GM21528 (cell line): ENCODE measurements at regions not wholly inside any gene's neighbourhood (a gene's known extent, or its start where the extent isn't known, plus 50 kb on each side); places are given as distances from the start of the nearest gene placed in this dataset.

ENCODE experiments used
- ATAC-seq: cut with Tn5 transposase; IDR thresholded peaks from one replicate; pipeline ENCODE4 v1.9.1; 2021; ENCODE audit warnings: mild to moderate bottlenecking, moderate library complexity; ENCODE audit not compliant: unreplicated experiment, low FRiP score

GRCh38 chr13:26989957-26990713 lies 181.5 kb downstream of the USP12 start:
- ATAC-seq = no peak

GRCh38 chr13:26989261-26989956 lies 182.2 kb downstream of the USP12 start:
- ATAC-seq = no peak

GRCh38 chr13:26988059-26988769 lies 183.4 kb downstream of the USP12 start:
- no peak for ATAC-seq

- ATAC-seq = no peak
These were observed 184.1 kb downstream of the USP12 start for GRCh38 chr13:26987486-26988013.

GRCh38 chr13:26985285-26985878 lies 186.2 kb downstream of the USP12 start:
- peak; percentile 78 for ATAC-seq

- no peak for ATAC-seq
These were observed 187.3 kb downstream of the USP12 start for GRCh38 chr13:26984337-26984736.

GRCh38 chr13:26983543-26984320 lies 187.9 kb downstream of the USP12 start:
- no peak for ATAC-seq

GRCh38 chr13:26980099-26981031 lies 191.2 kb downstream of the USP12 start:
- ATAC-seq = no peak

GRCh38 chr13:26979334-26979733 lies 192.3 kb downstream of the USP12 start:
- ATAC-seq = no peak

- no peak for ATAC-seq
These were observed 193.3 kb downstream of the USP12 start for GRCh38 chr13:26978081-26978860.

GRCh38 chr13:26977541-26977940 lies 194.1 kb downstream of the USP12 start:
- no peak for ATAC-seq

GRCh38 chr13:26976313-26976712 lies 195.3 kb downstream of the USP12 start:
- no peak for ATAC-seq

GRCh38 chr13:26973946-26974345 lies 197.7 kb downstream of the USP12 start:
- no peak for ATAC-seq

- ATAC-seq = no peak
These were observed 198.3 kb downstream of the USP12 start for GRCh38 chr13:26973295-26973694.

- no peak for ATAC-seq
These were observed 199.4 kb downstream of the USP12 start for GRCh38 chr13:26971990-26972887.

GRCh38 chr13:26968431-26969341 lies 202.9 kb downstream of the USP12 start:
- no peak for ATAC-seq
